HepG2 (cell line): ENCODE measurements at regions not wholly inside any gene's neighbourhood (a gene's known extent, or its start where the extent isn't known, plus 50 kb on each side); places are given as distances from the start of the nearest gene placed in this dataset.

Experiments
- CTCF ChIP-seq: sonication (generic); formaldehyde crosslinking; IDR thresholded peaks from 2 replicates; pipeline ENCODE4 v1.5.0; 2020; ENCODE audit warnings: mild to moderate bottlenecking, missing genetic modification reagents, moderate library complexity
- PHF8 ChIP-seq: sonication (generic); formaldehyde crosslinking; IDR thresholded peaks from 2 replicates; pipeline ENCODE4 v1.5.0; 2020; ENCODE audit warnings: missing genetic modification reagents
- ZNF124 ChIP-seq: sonication (generic); formaldehyde crosslinking; IDR thresholded peaks from 2 replicates; pipeline ENCODE4 v1.4.0; 2020; ENCODE audit warnings: missing genetic modification reagents

GRCh38 chr15:37289109-37289765, 188.9 kb upstream of the MEIS2 start:
- TF ChIP-seq ZNF124 (CRISPR knock-in tag) (no peak), CTCF (CRISPR knock-in tag) (peak; percentile 35), PHF8 (CRISPR knock-in tag) (no peak)
